GM23248 (cell line): ENCODE measurements at regions not wholly inside any gene's neighbourhood (a gene's known extent, or its start where the extent isn't known, plus 50 kb on each side); places are given as distances from the start of the nearest gene placed in this dataset.

Experiments
- DNase-seq: peaks from one replicate; pipeline ENCODE4 v3.0.0-alpha.2; 2015
- H2AFZ ChIP-seq: fragments of 200-600 bp; sonication (generic); 2 replicates; pipeline ENCODE4 v1.6.1; 2016; ENCODE audit warnings: antibody characterized with exemption
- H3F3A ChIP-seq: fragments of 200-600 bp; sonication (generic); 2 replicates; pipeline ENCODE4 v1.6.1; 2016; ENCODE audit warnings: mild to moderate bottlenecking, antibody characterized with exemption, mixed run types; ENCODE audit not compliant: insufficient read depth
- H3K27ac ChIP-seq: fragments of 200-600 bp; sonication (generic); 2 replicates; pipeline ENCODE4 v1.5.1; 2016; ENCODE audit warnings: mild to moderate bottlenecking
- H3K27me3 ChIP-seq: fragments of 200-600 bp; sonication (generic); replicated peaks from 2 replicates; pipeline ENCODE4 v1.6.1; 2016; ENCODE audit warnings: mild to moderate bottlenecking; ENCODE audit not compliant: insufficient read depth
- H3K36me3 ChIP-seq: fragments of 200-600 bp; sonication (generic); 2 replicates; pipeline ENCODE4 v1.6.1; 2016; ENCODE audit warnings: low read depth, mild to moderate bottlenecking
- H3K4me1 ChIP-seq: fragments of 200-600 bp; sonication (generic); 2 replicates; pipeline ENCODE4 v1.6.1; 2016; ENCODE audit warnings: mild to moderate bottlenecking; ENCODE audit not compliant: insufficient read depth
- H3K4me2 ChIP-seq: fragments of 200-600 bp; sonication (generic); one replicate; pipeline ENCODE4 v1.6.1; 2016; ENCODE audit warnings: mild to moderate bottlenecking; ENCODE audit not compliant: unreplicated experiment
- H3K4me3 ChIP-seq: fragments of 200-600 bp; sonication (generic); 2 replicates; pipeline ENCODE4 v1.5.1; 2016; ENCODE audit warnings: mild to moderate bottlenecking
- H3K79me2 ChIP-seq: fragments of 200-600 bp; sonication (generic); 2 replicates; pipeline ENCODE4 v1.6.1; 2016; ENCODE audit warnings: mild to moderate bottlenecking; ENCODE audit not compliant: insufficient read depth
- H3K9ac ChIP-seq: fragments of 200-600 bp; sonication (generic); 2 replicates; pipeline ENCODE4 v1.6.1; 2016; ENCODE audit warnings: mild to moderate bottlenecking
- H3K9me2 ChIP-seq: fragments of 200-600 bp; sonication (generic); 2 replicates; pipeline ENCODE4 v1.6.1; 2016; ENCODE audit warnings: mixed run types, mild to moderate bottlenecking, moderate library complexity; ENCODE audit not compliant: insufficient read depth
- H3K9me3 ChIP-seq: fragments of 200-600 bp; sonication (generic); one replicate; pipeline ENCODE4 v1.6.1; 2017; ENCODE audit warnings: low read depth
- H4K20me1 ChIP-seq: fragments of 200-600 bp; sonication (generic); 2 replicates; pipeline ENCODE4 v1.6.0; 2016; ENCODE audit not compliant: insufficient read depth
- EZH2 ChIP-seq: fragments of 200-600 bp; sonication (generic); IDR thresholded peaks from 2 replicates; pipeline ENCODE4 v1.6.1; 2018; ENCODE audit warnings: antibody characterized with exemption, mild to moderate bottlenecking; ENCODE audit not compliant: insufficient read depth, poor library complexity, severe bottlenecking
- EZH2phosphoT487 ChIP-seq: fragments of 200-600 bp; sonication (generic); IDR thresholded peaks from 2 replicates; pipeline ENCODE4 v1.6.1; 2018; ENCODE audit warnings: antibody characterized with exemption, moderate library complexity, mild to moderate bottlenecking, low read depth; ENCODE audit not compliant: insufficient read depth
- WGBS, 2 experiments: methylation state at CpG; one replicate each; pipeline ENCODE4 v1.1.6; 2015 to 2017; ENCODE audit warnings: low lambda C conversion rate in 2 of 2, low coverage in 1 of 2; ENCODE audit errors: missing lambda C conversion rate in 2 of 2; 5-methylcytosine and 5-hydroxymethylcytosine counted together
- in situ Hi-C: fragments of 300-500 bp; cut with MboI; formaldehyde crosslinking; loops from 2 replicates; pipeline ENCODE4 v1.15.0; 2020

DNA sequence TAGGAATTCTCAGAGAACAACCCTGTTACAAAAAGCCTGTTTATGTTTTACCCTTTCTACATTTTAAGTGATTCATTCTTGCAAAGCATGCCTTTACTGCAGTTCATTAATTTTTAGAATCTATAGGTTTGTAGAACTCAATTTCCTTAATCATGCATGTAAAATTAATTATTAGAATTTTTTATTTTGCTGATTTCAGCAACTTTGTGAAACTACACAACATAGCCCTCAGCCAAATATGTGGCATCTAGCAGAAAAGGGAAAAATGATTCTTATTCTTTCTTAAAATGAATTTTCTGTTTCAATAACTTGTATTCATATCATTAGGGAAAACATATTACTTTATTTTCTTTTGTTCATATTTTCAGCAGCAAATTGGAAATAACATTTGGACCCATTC, 392.9 kb upstream of the PFKP start:
- Histone ChIP-seq H2AFZ (no peak overlapping the region), H3K79me2 (no peaks in the 10 kb centered on the region), H3K4me2 (no peak overlapping the region), H3K27me3 (no peaks in the 10 kb centered on the region), H3K9me3 (no peaks in the 10 kb centered on the region), H3K4me3 (no peak overlapping the region), H3K9ac (no peak overlapping the region), H3K9me2 (no peaks in the 10 kb centered on the region), H3F3A (no peaks in the 10 kb centered on the region), H4K20me1 (no peaks in the 10 kb centered on the region), H3K27ac (no peak overlapping the region), H3K36me3 (no peaks in the 10 kb centered on the region), H3K4me1 (no peaks in the 10 kb centered on the region)
- TF ChIP-seq EZH2, result no peak
- TF ChIP-seq EZH2phosphoT487, result no peak
- DNase-seq, result no peak
- in situ Hi-C loops, result no loop called here

DNA sequence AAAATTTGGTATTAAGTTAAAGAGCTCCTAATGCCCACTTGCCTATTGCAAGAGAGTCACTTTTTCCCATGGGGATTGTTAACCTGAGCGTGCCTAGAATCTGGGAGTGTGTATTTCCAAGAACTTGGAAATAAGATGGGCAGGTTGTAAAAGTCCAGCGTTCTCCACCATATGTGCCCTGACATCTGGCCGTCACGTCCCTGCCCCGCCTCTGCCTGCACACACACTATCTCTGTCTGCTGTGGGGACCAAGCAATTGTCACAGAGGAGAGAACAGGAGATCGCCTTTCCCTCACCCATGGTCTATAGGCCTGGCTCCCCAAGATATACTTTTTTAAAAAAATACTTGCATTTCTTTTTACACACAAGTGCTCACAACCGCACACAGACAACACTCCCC, 396.5 kb upstream of the PFKP start:
- H3K9me3 ChIP-seq, result no peaks in the 10 kb centered on the region
- H3K4me1 ChIP-seq, result no peaks in the 10 kb centered on the region
- no peak overlapping the region for H3K27ac ChIP-seq
- no peaks in the 10 kb centered on the region for H4K20me1 ChIP-seq
- no peaks in the 10 kb centered on the region for H3K27me3 ChIP-seq
- no peaks in the 10 kb centered on the region for H3K36me3 ChIP-seq
- in situ Hi-C loops, result no loop called here
- DNase-seq, result no peak
- TF ChIP-seq EZH2phosphoT487 (no peak), EZH2 (no peak)
- H3K4me3 ChIP-seq, result no peak overlapping the region
- 8 to 13% methylated on average over 7 of the region's 7 CpGs for WGBS, 2 experiments
- no peak overlapping the region for H3K9ac ChIP-seq
- H2AFZ ChIP-seq, result no peak overlapping the region
- H3K9me2 ChIP-seq, result no peaks in the 10 kb centered on the region
- H3F3A ChIP-seq, result no peaks in the 10 kb centered on the region
- H3K79me2 ChIP-seq, result no peaks in the 10 kb centered on the region
- H3K4me2 ChIP-seq, result no peak overlapping the region

DNA sequence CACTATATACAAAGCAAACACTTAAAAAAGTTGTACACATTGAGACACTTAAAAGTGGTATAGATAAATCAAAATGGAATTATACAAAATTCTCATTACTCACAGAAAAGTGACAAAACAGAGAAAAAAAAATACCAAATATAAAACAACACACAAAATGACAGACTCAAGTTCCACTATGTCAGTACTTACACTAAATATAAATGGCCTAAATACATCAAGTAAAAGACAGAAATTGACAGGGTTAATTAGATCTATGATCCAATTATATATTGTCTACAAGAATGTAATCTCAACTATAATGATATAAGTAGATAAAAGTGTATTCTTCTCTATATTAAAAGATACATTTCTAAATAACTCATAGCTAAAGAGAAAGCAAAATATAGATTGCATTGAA, 401.6 kb upstream of the PFKP start:
- no peak for DNase-seq
- Histone ChIP-seq H3K4me1 (no peaks in the 10 kb centered on the region), H3K27ac (no peak overlapping the region), H3F3A (no peaks in the 10 kb centered on the region), H3K79me2 (no peaks in the 10 kb centered on the region), H3K4me2 (no peak overlapping the region), H3K9me2 (no peaks in the 10 kb centered on the region), H3K36me3 (no peaks in the 10 kb centered on the region), H3K4me3 (no peak overlapping the region), H3K9ac (no peak overlapping the region), H3K27me3 (no peaks in the 10 kb centered on the region), H3K9me3 (no peaks in the 10 kb centered on the region), H2AFZ (no peak overlapping the region), H4K20me1 (no peaks in the 10 kb centered on the region)
- no peak for TF ChIP-seq EZH2
- TF ChIP-seq EZH2phosphoT487, result no peak
- in situ Hi-C loops, result no loop called here

DNA sequence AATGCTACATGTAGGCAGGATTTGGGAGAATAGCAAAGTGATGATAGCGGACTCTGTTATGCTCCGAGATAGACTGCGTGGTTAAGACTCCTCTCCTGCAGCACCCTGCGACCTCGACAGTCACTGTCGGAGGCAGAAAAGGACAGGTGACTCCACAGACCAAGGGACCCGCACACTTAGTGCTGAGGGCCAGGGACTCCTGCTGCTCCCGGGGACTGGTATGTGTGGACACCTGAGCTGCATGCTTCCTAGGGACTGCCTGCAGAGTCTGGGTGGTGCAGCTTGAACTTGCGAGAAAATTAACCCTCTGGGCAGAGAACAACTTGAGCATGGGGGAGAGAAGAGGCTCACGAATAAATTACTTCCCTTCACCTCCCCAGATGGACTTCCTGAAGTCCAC, 407.1 kb upstream of the PFKP start:
- in situ Hi-C loops, result no loop called here

DNA sequence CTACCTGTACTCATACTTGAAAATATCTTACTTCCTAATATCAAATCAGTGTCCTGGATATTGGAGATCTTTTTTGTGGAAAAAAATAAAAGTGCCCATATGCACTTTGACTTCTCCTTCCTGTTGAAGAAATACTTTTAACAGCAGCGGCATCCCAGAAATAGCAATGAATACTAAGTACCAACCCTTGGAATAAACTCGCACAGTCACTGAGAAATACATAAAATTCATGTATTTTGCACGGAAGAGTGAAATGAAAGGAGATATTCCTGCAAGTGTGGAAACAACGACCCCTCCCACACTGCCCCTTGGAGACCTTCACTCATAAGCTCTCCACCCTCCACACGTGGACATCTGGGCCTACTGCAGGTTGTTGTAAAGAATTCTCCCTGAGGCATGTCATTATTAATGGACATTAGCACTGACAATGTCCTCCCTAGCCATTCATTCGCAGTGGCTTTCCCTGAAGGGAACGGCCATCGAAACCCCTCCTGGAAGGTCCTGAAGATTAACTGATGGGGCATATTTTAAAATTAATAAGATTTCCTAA, 407.6 kb upstream of the PFKP start:
- no peaks in the 10 kb centered on the region for H3F3A ChIP-seq
- 38 to 40% methylated on average over 8 of the region's 8 CpGs for WGBS, 2 experiments

More for the DNA sequence above, 407.1 kb upstream of the PFKP start:
- H3K36me3 ChIP-seq, result no peaks in the 10 kb centered on the region
- no peaks in the 10 kb centered on the region for H3F3A ChIP-seq
- H4K20me1 ChIP-seq, result no peaks in the 10 kb centered on the region
- H3K9ac ChIP-seq, result no peak overlapping the region
- H3K9me3 ChIP-seq, result no peaks in the 10 kb centered on the region
- H3K4me3 ChIP-seq, result no peak overlapping the region
- TF ChIP-seq EZH2phosphoT487 (no peak), EZH2 (no peak)
- H2AFZ ChIP-seq, result no peak overlapping the region
- no peak overlapping the region for H3K27ac ChIP-seq
- 23 to 24% methylated on average over 9 to 10 of the region's 10 CpGs for WGBS, 2 experiments
- no peaks in the 10 kb centered on the region for H3K79me2 ChIP-seq
- no peaks in the 10 kb centered on the region for H3K27me3 ChIP-seq
- H3K4me2 ChIP-seq, result no peak overlapping the region
- no peak for DNase-seq
- H3K4me1 ChIP-seq, result no peaks in the 10 kb centered on the region
- H3K9me2 ChIP-seq, result no peaks in the 10 kb centered on the region

More for the DNA sequence above, 407.6 kb upstream of the PFKP start:
- no peaks in the 10 kb centered on the region for H3K4me1 ChIP-seq
- TF ChIP-seq EZH2 (no peak), EZH2phosphoT487 (no peak)
- in situ Hi-C loops, result no loop called here
- H3K4me2 ChIP-seq, result no peak overlapping the region
- H3K27me3 ChIP-seq, result no peaks in the 10 kb centered on the region
- H3K79me2 ChIP-seq, result no peaks in the 10 kb centered on the region
- H3K9me2 ChIP-seq, result no peaks in the 10 kb centered on the region
- H3K4me3 ChIP-seq, result no peak overlapping the region
- H3K9me3 ChIP-seq, result no peaks in the 10 kb centered on the region
- no peak overlapping the region for H3K9ac ChIP-seq
- H4K20me1 ChIP-seq, result no peaks in the 10 kb centered on the region
- no peak overlapping the region for H2AFZ ChIP-seq
- no peak overlapping the region for H3K27ac ChIP-seq
- no peaks in the 10 kb centered on the region for H3K36me3 ChIP-seq
- no peak for DNase-seq
